Ovary (tissue), 3 donors: ENCODE measurements at regions not wholly inside any gene's neighbourhood (a gene's known extent, or its start where the extent isn't known, plus 50 kb on each side); places are given as distances from the start of the nearest gene placed in this dataset.
"Not testable (repeated sequence)": the region's sequence is repeated elsewhere in the genome, so short reads cannot be mapped to it uniquely, and the experiment has no call there.

ENCODE experiments used
- EP300 ChIP-seq: sonication (generic); formaldehyde crosslinking; IDR thresholded peaks from one replicate; pipeline ENCODE4 v1.6.1; 2017; ENCODE audit warnings: antibody characterized with exemption
- POLR2A ChIP-seq: fragments of 450-650 bp; IDR thresholded peaks from one replicate; pipeline ENCODE4 v1.6.1; 2017; ENCODE audit warnings: antibody characterized with exemption, mild to moderate bottlenecking, moderate library complexity
- TF ChIP-seq, protein P1 (sequence below), 3 donors: fragments of 450-650 bp in 2 of 3; fragments of 200-600 bp in 1 of 3; IDR thresholded peaks; one replicate each; pipeline versions ENCODE4 v1.5.1 to v1.8.0; 2016 to 2022; ENCODE audit warnings: antibody characterized with exemption in 3 of 3, mild to moderate bottlenecking in 1 of 3
- donor health status: DM: no; HTN: no; CAD: no.

DNA sequence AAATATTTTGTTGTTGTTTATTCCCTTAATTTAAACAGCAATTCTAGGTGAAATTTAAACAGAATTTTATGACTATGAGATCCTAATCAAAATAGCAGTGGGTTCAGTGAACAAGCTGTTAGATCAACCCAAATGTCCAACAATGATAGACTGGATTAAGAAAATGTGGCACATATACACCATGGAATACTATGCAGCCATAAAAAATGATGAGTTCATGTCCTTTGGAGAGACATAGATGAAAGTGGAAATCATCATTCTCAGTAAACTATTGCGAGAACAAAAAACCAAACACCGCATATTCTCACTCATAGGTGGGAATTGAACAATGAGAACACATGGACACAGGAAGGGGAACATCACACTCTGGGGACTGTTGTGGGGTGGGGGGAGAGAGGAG lies 407.3 kb upstream of the ADAMTSL1 start:
- not testable (repeated sequence) for TF ChIP-seq POLR2A, EP300
- TF ChIP-seq, protein P1, sequence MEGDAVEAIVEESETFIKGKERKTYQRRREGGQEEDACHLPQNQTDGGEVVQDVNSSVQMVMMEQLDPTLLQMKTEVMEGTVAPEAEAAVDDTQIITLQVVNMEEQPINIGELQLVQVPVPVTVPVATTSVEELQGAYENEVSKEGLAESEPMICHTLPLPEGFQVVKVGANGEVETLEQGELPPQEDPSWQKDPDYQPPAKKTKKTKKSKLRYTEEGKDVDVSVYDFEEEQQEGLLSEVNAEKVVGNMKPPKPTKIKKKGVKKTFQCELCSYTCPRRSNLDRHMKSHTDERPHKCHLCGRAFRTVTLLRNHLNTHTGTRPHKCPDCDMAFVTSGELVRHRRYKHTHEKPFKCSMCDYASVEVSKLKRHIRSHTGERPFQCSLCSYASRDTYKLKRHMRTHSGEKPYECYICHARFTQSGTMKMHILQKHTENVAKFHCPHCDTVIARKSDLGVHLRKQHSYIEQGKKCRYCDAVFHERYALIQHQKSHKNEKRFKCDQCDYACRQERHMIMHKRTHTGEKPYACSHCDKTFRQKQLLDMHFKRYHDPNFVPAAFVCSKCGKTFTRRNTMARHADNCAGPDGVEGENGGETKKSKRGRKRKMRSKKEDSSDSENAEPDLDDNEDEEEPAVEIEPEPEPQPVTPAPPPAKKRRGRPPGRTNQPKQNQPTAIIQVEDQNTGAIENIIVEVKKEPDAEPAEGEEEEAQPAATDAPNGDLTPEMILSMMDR (IDR thresholded peaks at IDR 0.05) = not testable (repeated sequence)
